Activated T-cell treated with anti-CD3 and anti-CD28 coated beads, Interleukin-2, amount 50 U/mL, for 48 hours (primary cell): ENCODE measurements at regions not wholly inside any gene's neighbourhood (a gene's known extent, or its start where the extent isn't known, plus 50 kb on each side); places are given as distances from the start of the nearest gene placed in this dataset.

Experiments
- DNase-seq, 2 experiments: peaks; one replicate each; pipeline ENCODE4 v3.0.0-alpha.2; 2020

DNA sequence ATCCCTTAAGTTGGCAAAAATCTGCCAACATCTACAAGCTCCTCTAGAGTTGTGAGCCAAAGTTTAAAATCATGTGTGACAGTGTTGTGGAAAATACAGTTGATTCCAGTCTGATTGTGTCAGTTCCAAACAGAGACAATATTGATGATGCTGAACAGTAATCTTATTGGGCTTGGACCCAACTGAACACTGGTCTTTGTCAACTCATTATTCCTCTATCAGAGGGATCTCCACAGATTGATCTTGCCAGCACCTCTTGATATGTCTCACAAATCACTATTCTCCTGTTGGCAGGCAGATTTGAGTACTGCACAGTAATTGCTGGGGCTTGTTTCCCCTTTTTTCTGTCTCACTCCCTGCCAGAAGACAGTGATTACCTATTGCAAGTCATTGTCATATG is 326.6 kb upstream of the DPH6 start:
- DNase-seq: no peak

DNA sequence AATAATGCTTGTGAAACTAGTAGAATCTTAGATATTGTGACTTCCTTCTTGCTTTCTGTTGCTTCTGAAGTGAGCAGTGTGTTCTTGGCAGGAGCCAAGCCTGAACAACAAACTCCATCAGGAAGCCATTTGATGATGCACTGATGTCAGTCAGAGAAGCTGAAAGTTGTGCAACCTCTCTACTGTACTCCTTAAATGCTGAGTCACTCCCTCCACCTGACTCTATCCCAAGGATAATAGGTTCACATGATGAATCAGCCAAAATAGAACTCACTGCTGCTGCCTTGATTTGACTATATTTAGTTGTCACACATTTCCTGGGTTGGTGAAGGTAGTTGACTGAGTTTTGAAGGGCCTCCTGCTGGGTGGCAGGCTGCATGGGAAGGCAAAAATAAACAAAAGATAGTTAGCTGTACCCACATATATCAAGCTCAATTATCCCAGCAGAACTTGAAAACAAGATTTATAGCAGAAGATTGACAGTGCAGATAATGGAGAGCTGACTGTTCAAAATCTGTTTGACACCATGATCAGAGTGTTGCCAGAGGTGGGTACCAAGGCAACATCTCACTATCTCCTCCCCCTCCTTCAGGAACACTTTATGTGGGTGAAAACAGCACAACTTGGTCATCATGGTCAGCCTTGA is 328.4 kb upstream of the DPH6 start:
- DNase-seq: no peak

DNA sequence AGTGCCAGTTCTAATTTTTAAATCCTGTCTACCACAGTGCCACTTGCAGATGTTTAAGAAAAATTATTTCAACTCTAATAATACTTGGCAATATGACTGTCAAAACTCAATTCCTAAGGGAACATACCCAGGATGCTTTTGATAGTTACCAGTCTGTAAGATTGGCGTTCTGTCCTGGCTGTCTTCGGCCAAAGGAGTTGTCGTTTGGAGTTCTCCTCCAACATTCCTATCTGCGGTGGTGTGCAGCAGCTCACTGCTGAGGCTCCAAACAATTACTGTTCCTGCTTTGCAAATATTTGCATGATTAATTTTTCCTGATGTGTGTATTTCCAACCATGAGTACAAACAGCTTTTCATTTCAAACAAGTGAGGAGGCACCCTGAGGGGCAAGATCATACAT is 330.8 kb upstream of the DPH6 start:
- DNase-seq: no peak

DNA sequence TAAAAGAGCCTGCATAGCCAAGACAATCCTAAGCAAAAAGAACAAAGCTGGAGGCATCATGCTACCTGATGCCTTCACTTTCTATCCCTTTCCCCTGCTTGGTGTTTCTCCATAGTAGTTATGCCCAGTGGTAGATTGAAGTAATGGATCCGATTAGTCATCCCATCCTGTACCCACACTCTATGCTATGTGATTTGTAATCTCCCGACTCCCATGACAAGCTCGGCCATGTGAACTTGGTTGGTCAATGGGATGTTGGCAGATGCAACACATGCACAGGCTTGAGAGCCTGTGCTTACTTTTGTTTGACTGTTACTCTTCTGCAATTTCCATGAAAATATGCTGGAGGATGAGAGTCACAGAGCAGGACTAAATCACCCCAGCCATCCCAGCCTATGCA is 334.9 kb upstream of the DPH6 start:
- no peak for DNase-seq

DNA sequence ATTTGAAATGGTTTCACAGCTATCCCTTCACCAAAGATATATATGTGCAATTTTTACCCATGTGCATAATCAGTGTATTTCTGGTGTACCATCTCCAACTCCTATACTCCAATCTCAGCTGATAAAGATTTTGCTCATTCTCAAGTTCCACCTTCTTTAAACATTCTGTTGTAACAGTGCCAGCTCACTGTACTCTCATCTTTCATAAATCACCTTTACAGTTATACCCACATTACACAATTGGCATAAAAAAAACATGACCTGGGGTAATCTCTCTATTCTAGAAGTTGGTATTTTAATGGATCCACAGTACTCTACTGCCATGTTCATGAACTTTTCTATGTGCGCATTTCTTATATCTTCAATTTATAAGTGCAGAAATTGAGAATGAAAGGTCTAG is 339.9 kb upstream of the DPH6 start:
- no peak for DNase-seq

DNA sequence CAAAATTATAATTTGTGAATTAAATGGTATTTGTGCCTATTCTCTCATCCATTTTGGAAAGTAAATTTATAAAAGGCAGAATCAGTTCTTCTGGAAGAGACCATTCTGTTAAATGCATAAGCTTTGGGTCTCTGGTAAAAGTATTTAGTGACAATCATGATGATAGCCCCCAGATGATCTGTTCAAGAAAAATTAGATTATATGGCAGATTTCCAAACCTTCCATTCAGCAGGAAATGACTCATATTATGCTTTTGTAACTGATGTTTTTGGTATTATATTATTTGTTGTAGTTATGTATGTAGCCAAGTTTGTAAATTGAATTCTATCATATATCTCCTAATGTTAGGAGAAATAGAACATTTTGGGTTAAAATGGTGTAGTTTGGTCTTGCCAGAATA is 340.8 kb upstream of the DPH6 start:
- DNase-seq: no peak

DNA sequence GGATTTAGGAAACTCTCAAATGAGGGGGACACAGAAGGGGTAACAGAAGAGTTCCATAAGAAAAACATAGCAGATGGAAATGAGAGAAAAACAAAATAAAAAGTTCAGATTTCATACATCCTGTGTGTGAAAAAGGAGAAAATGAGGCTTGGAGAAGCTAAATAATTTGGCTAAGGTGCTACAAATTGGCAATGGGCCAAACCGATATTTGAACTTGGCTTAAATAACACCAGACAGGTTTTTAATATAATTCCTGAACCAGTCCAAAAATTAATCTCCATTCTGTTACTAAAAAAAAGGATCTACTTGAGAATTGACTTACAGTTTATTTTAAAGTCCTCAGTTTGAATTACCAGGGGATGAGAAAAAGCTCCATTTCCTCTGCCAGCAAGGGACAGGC is 342.9 kb upstream of the DPH6 start:
- no peak for DNase-seq

DNA sequence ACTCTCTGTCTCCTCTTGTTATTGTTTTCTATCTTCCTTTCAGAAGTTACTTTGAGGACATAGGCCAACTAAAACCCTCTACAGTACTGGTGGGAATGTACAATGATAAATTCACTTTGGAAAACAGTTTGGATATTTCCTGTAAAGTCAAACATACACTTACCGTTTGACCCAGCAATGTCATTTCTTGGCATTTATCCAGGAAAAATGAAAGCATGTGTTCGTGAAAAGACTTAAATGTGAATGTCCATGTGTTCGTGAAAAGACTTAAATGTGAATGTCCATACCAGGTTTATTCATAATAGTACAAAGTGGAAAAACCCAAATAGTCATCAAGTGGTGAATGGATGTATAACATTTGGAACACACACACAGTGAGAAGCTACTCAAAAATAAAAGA is 361.5 kb upstream of the DPH6 start:
- no peak for DNase-seq

DNA sequence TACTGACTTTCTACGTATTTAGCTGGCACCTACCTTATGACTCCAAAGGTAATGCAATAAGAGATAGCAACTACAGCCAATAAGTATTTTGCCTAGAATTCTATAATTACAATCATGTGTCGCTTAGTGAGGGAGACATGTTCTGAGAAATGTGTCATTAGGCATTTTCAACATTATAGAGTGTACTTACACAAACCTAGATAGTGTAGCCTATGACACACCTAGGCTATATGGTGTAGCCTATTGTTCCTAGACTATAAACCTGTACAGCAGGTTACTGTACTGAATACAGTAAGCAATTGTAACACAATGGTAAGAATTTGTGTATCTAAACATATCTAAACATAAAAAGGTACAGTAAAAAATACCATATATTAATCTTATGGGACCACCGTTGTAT is 363.4 kb upstream of the DPH6 start:
- DNase-seq: no peak

DNA sequence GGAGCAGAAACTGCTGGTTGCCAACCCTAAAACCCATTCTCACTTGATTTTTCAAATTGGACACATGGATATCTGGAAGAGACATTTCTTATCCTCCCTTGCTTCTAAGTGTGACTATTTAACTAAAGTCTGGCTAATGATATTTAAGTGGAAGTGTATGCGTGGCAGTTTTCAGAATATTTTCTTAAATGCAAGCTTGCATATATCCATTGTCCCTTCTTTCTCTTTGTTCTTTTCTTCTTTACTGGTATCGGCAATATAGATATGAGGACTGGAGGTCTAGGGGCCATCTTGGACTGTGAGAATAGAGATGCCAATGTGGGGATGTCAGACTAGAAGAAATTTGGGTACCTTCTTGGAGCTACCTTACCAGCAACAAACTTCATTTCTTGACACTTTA is 364.3 kb upstream of the DPH6 start:
- no peak for DNase-seq

DNA sequence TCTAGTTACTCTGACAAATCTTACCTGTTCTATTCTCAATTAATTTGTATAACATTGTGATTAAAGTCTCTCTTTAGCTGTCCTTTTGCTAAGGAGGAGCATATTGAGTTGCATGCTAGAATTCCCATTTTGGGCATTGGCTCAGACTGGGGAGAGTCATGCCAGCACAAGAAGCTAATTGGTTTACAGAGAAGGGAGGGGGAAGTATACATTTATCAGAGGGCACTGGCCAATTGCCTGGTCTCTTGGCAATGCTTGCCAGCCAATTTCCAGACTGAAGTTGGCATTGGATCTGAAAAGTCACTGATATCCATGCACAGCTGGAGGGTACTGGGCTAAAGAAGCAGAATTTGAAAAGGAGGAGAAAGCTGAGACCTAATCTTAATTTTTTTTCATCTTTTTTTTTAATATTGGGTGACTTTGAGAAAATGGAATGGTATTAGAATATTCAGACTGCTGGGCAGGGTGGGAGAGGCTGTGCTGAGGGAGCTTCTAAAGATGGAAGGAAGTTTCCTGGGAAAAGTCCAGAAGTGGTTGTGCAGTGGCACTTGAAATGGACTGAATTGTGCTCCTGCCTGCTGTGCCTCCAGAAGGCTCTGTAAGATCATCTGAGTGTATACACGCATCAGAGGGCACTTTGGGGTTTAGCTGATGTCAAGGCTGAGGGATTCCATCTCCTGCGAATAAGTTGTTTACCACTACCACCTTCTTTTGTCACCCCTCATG is 365.2 kb upstream of the DPH6 start:
- no peak for DNase-seq

DNA sequence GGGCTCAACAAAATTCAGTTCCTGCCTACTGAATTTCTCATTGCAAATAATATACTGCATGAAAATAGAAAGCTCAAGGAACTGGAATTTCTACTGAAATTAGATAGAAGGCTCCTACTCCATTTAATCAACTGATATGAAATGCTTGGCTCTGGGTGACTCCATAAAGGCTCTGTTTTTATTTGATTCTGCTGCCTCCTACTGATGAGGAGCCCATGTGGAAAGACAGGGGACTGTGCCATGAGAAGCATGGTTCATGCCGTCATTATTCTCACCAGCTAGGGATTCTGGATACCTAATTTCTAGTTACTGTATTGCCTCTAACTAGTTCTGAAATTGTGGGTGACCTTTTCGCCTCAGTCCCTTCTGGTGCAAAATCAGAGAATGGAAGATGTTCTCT is 366.2 kb upstream of the DPH6 start:
- DNase-seq: no peak

DNA sequence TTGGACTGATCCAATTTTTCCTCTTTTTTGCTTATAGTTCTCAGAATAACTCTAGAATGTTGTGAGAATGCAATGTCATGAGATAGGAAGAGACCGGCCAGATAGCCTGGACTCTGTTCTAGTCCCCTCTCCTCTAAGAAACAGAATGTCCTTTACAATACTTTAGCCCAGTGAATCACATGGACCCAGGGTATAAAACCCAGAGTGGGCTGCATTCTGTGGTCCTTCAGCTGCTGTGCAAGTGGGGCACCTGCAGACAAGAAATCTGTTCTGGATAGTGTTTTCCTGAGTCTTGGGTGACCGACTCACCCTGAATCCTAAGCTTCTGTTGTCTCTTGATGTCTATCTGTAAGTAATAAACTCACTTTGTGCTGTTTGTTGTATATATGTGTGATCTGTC is 368.6 kb upstream of the DPH6 start:
- DNase-seq: no peak

DNA sequence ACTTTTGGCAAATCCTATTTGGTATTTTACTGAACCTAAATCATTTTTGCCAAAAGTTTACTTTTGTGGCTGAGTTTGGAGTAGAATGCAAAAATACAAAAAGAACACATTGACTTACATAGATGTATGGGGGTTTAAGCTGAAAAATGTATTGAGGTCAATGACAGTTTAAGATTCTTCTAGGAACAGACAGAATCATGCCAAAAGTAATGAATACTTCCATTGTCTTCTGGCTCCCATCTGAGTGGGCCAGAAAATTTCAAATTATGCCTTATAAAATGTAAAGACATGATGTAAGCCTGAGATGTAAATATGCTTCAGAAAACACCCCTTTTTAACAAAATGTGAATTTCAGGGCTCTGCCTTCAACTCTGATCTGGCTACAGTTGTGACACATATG is 375.1 kb upstream of the DPH6 start:
- DNase-seq: no peak

DNA sequence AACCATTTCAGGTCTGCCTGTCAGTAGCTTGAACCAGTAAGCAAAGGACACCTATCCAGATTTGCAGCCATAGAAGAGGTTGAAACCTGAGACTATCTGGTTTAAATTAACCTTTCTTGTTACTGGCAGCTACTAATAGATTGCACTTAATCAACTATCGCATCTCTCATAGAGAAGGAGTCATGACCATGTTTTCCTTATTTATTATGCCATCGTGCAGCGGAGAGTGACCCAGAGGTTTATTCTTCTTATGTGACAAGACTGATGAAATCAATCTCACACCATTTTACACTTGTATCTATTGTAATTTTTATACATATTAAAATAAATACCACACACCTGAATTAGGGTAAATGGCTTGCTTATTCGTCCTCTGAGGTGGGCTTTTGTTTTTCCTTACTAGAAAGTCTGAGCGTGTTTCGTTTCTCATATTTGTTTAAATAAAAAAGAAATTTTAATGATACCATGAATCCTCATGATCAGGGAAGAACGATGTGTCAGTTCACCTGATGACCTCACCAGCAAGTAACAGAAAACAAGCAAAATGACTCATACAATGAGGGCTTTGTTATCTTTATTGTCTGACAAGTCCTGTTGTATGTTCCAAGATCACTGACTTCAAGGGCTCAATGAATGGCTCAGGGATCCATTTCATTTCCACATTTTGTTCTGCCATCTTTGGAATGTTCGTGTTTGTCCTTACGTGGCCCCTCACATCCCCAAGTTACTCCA is 379.5 kb upstream of the DPH6 start:
- DNase-seq: no peak

DNA sequence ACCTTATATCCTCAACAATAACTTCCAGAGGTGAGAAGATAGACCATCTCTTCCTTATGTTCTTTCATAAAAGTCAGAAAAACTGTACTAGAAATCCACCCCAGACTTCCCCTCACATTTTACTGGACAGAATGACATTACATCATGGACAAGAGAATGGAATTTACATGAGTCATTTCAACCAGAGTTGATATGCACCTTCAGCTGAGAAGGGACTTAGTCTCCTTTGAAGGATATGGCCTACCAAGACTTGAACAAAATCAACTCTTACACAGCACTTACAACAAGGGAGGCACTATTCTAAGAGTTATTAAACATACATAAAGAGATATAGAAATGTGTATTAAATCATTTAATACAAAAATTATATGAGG is 380.0 kb upstream of the DPH6 start:
- DNase-seq: no peak

DNA sequence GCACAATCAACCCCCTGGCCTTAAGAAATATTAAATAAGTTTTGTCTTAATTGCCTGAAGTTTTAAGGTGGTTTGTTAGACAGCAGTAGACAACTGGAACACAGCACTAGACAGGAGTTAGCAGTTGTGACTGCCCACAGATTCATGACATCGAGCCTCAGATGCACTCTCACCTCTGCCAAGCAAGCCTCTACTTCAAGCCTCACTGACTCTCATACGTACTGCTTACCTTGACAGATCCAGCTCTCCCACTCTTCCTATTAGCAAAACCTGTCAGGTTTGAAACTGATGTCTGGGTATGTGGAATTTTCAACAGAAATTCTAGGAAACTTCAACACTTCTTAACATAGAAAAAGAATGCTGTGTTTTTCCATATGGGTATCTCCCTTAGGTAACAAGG is 382.9 kb upstream of the DPH6 start:
- no peak for DNase-seq

DNA sequence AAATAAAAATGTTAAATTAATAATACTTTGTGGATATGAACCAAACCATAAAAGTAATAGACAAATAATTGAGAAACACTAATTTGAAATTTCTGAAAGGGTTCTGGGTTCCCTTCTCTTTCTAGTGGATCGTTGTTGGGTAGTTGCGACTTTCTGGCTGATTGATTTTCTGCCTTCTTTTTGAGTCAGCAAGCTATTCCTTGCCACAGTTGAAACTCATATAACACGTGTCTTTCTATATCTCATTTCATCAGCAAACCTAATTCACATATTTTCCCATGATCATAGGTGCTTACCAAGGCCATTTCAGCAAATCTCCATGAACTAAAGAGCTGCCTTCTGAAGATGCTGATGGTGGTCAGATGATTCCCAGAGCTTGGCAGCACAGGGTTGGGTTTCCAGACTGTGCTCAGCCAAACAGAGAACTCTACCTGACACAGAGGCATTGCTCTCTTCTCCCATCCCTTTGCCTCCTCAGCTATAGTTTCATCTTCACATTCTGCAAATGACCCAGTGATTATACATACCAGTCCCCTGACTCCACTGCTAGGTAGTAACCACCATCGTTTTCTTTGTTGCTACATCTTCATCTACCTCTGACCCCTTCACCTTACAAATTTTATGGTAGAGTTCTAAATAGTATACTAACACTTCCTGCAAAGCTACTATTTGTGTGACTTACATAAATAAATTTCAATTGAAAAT is 383.9 kb upstream of the DPH6 start:
- no peak for DNase-seq

DNA sequence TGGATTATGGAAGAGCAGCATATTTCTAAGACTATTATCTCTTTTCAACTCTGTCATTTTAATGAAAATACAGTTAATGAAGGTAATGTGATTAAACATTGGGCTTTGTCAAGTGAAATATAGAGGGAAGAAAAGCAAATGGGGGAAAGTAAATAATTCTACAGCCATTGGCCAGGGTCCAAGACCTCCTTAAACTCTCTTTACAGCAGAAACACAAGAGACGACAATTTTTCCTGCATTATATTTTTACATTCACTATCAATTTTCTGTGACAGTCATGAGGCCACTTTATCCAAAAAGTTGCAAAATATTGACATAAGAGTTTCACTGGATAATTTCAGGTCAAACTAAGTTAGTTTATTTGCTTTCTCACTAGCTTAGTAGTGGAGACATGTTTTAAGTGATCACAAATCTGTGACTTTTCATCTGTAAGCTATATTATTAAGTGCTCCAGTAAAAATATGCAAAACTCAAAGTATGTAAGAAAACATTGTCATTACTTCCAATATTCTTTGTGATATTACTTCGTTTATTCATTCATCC is 385.9 kb upstream of the DPH6 start:
- no peak for DNase-seq

DNA sequence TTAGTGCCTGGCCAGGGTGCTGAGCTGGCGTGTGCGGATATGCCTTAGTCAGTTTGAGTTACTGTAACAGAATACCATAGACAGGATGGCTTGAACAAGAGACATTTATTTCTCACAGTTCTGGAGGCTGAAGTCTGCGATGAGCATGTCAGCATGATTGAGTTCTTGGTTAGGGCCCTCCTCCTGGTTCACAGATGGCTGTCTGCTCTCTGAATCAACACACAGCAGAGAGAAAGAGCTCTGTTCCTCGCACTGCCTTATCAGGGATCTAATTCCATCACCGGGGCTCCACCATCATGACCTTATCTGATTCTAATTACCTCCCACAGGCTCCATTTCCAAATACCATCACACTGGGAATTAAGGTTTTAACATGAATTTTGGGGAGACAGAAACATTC is 386.6 kb upstream of the DPH6 start:
- DNase-seq: no peak

DNA sequence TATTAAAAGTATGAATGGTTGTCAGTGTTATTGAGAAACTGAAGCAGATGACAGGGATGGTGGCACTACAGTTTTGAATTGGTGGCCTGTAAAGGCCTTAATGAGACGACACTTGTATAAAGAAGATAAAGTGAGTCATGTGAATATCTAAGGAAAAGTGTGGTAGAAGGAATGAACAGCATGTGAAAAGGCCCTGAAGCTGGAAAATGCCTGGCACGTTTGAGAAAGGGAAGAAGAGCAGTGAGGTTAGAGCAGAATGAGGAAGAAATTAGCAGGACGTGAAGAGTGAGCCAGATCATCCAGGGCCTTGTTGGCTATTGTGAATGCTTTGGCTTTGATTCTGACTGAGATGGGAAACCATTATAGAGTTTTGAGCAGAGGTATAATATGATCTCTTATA is 387.6 kb upstream of the DPH6 start:
- DNase-seq: no peak

DNA sequence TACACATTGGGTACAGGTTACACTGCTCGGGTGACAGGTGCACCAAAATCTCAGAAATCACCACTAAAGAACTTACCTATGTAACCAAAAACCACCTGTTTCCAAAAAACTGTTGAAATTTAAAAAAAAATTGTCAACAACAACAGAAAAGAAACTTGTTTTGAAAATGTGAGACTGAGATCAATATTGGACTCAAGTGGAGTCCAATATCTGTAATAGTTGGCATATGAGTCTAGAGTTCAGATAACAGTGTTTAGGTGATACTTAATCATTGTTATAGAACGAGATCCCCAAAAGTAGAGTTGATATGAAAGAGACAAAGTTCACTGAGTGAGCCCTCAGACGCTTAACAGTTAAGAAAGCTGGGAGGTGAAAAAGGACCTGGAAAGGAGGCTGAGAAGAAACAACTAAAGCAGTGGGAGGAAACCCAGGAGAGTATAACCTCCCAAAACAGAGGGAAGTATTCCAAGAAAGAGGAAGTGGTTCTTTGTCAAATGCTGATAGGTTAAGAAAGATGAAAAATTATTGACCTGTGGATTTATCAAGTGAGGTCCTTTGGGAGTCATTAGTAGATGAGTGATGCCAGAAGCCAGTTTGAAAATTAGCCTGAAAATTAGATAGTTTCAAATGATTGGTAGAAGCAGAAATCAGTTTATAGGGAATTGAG is 388.6 kb upstream of the DPH6 start:
- DNase-seq: no peak

DNA sequence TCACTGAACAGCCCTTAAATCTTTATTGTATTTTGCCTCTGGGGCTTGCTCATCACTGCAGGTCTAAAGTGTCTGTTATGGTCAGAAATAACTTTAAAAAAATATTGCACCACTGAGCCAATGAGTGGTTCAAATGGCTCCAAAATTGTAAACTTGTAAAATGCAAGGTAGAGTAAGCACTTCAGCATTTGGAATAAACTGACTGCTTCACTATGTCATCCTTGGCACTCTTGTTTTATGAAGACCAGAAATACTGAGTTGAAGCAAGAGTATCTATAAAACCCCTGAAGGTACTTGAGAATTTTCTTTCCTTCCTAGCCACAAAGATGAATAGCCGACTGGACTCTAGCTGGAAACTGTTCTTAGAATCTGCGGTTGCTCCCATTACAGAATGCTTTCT is 390.3 kb upstream of the DPH6 start:
- no peak for DNase-seq
